22Rv1 (cell line): ENCODE measurements at regions not wholly inside any gene's neighbourhood (a gene's known extent, or its start where the extent isn't known, plus 50 kb on each side); places are given as distances from the start of the nearest gene placed in this dataset.

Experiments used
- CTCF ChIP-seq: fragments of 450-650 bp; IDR thresholded peaks from 2 replicates; pipeline ENCODE4 v1.5.1; 2017; ENCODE audit warnings: mild to moderate bottlenecking
- ZFX ChIP-seq: fragments of 450-650 bp; IDR thresholded peaks from 2 replicates; pipeline ENCODE4 v1.6.1; 2017; ENCODE audit warnings: antibody characterized with exemption, borderline replicate concordance

DNA sequence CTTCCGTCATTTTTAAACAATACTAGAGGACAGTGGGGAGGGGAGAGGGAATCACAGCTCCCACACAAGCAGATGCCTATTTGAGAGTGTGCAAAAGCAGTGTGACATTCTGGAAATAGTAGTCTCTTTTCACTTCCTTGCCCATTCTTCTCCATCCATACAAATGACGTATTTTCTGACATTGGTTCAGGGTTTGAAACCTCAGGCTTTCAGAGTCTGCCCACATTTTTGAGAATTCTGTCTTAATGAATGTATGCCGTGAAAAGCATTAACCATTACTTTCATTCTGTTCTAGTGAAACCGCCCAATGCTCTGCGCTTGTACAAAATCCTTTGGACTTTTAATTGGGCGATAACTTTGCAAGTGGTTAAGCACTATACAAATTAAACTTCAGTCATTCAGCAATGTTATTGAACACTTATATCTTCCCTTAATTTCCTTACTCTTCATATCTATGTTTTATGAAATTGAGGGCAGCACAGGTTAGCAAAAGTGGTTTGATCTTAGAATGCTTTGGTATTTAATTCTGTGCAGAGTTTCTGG lies 265.7 kb downstream of the SOX4 start:
- TF ChIP-seq CTCF (no peak), ZFX (no peak)
